AG04449 (cell line): ENCODE measurements at regions not wholly inside any gene's neighbourhood (a gene's known extent, or its start where the extent isn't known, plus 50 kb on each side); places are given as distances from the start of the nearest gene placed in this dataset.

Experiments
- CTCF ChIA-PET: fragments of 350-600 bp; formaldehyde crosslinking; extraction: SDS; loops from one replicate; lab custom pipeline; 2021; ENCODE audit warnings: antibody characterized with exemption; lab: Yijun Ruan, JAX
- POLR2A ChIA-PET: fragments of 400-600, 350-600 bp; formaldehyde crosslinking; extraction: SDS; loops from one replicate; lab custom pipeline; 2020; ENCODE audit warnings: antibody characterized with exemption, inconsistent platforms; lab: Yijun Ruan, JAX
- DNase-seq: peaks from one replicate; pipeline ENCODE4 v3.0.0-alpha.2; 2010; ENCODE audit warnings: low read depth, low spot score
- H3K4me3 ChIP-seq: 2 replicates; pipeline ENCODE4 v1.5.1; 2011; ENCODE audit warnings: low read depth, mild to moderate bottlenecking, control low read depth, low read length
- CTCF ChIP-seq: IDR thresholded peaks from one replicate; pipeline ENCODE4 v1.5.1; 2011; ENCODE audit warnings: mild to moderate bottlenecking, moderate library complexity, low read length, control low read depth, inconsistent platforms; ENCODE audit not compliant: insufficient read depth; ENCODE audit errors: missing control alignments

DNA sequence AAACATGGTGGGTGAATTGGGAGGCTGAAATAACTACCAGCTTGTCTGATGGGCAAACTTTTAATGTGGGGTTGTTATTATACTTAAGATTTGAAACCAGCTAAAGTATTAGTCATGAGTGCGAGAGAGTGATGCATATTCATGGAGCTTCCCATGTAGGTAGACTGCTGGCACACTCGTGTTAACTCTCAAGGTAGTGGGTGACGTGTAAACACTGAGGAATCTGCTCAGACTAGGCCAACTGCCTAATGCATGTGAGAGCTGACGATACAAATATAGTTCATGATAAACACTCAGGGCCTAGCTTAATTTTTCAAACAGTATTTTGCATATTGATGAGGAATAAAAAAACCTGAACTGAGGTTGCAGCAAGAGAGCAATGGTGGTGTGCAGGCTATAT, 1165.7 kb upstream of the PIK3C3 start:
- ChIA-PET POLR2A (no interaction called here), CTCF (no interaction called here)
- no peak for DNase-seq
- H3K4me3 ChIP-seq, result no peak overlapping the region
- TF ChIP-seq CTCF, result no peak

- POLR2A ChIA-PET, result no interaction called here
- no peak overlapping the region for H3K4me3 ChIP-seq
- TF ChIP-seq CTCF, result no peak
- CTCF ChIA-PET, result interaction anchor here (0.9 kb wide), 1 partner anchor 8 kb away, joined by 3 read pairs; no protein-coding TSS in a partner anchor
- no peak for DNase-seq
These were observed 1172.4 kb upstream of the PIK3C3 start for GRCh38 chr18:40782453-40783130.

DNA sequence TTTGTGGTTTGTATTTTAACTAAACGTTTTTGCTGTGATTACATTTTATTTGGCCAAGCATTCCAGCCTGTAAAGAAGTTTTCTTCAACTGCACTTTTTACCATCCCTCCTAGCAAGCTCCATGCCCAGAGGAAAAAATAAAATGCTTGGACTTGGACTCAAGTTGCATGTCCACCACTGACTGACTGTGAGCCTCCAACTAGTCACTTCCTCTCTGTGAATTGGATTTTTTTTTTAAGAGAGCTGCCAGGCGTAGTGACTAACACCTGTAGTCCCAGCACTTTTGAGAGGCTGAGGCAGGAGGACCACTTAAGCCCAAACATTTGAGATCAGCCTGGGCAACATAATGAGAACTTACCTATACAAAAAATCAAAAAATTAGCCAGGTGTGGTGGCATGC, 1185.2 kb upstream of the PIK3C3 start:
- ChIA-PET CTCF (no interaction called here), POLR2A (no interaction called here)
- DNase-seq, result no peak
- no peak overlapping the region for H3K4me3 ChIP-seq
- TF ChIP-seq CTCF, result no peak

DNA sequence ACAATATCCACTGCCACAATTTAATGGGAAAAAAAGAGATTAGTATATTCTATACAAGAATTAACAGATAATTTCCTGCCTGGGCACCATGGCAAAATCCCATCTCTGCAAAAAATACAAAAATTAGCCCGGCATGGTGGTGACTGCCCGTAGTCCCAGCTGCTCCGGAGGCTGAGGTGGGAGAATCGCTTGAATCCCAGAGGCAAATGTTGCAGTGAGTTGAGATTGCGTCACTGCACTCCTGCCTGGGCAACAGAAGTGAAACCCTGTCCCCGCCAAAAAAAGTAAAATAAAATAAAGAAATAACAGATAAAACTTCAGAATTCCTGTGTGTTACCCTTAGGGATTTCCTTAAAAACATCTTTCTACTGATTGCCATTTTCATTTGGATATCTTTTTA, 1194.8 kb upstream of the PIK3C3 start:
- TF ChIP-seq CTCF, result no peak
- ChIA-PET CTCF (no interaction called here), POLR2A (no interaction called here)
- no peak overlapping the region for H3K4me3 ChIP-seq
- no peak for DNase-seq

DNA sequence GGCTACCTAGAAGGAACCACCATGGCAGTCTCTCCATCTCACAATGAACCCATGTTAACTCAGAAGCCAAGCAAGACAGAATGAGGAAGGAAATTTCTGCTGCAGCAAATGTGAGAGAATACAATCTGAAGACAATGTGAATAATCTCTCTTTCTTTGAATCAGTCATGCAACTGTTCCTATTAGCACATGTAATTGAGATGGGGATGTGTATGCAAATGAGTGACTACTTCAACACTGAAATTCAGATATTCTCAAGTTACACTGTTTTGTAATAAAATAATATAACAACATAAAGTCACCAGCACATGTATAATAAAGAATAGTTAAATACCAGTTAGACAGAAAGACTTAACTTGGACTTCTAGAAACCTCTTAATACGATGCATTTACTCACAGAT, 1200.6 kb upstream of the PIK3C3 start:
- CTCF ChIA-PET, result no interaction called here
- DNase-seq, result no peak
- H3K4me3 ChIP-seq, result no peak overlapping the region
- TF ChIP-seq CTCF, result no peak
- POLR2A ChIA-PET, result no interaction called here

DNA sequence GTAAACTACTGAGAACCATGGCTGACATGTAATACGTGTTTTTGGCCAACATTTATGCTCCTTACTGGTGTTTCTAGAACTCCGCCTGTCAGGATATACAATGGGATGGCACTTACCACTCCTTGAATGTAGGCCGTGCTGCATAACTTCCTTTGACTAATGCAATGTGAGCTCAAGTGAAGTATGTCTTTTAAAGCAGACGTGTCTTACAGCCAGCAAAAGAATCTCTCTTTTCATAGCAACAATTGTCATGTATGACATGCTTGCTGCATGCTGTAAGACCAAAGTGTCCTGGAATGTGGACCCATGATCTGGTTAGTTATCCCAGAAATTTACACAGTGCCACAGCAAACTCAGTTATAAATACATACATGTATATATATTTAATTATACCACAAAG, 1202.7 kb upstream of the PIK3C3 start:
- DNase-seq, result no peak
- ChIA-PET POLR2A (no interaction called here), CTCF (interaction anchor here (0.7 kb wide), 1 partner anchor 12 kb away, joined by 4 read pairs; no protein-coding TSS in a partner anchor)
- TF ChIP-seq CTCF, result no peak
- no peak overlapping the region for H3K4me3 ChIP-seq
